Femur (tissue), 1 donor: ENCODE measurements at regions not wholly inside any gene's neighbourhood (a gene's known extent, or its start where the extent isn't known, plus 50 kb on each side); places are given as distances from the start of the nearest gene placed in this dataset.
"Not testable (repeated sequence)": the region's sequence is repeated elsewhere in the genome, so short reads cannot be mapped to it uniquely, and the experiment has no call there.

Experiments
- DNase-seq: peaks from one replicate; pipeline ENCODE4 v3.0.0-alpha.2; 2017

DNA sequence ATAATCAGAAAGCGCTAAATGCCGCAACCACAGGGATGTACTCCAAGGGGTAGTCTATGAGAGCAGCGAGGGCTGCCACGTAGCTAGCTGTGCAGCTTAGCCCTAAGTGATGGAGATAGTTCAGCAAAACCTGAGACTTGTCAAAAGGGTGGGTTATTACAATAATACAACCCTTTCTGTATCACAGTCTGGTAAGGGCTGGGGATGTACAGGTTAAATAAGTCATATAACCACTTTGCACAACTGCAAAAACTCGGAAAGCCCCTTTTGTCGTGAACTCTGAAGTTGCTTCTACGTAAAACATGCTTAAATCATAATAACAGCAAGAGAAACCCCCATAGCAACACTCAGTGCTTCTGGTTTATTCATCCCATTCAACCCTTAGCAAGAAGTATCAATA, 598.8 kb downstream of the SUCLG1 start:
- DNase-seq = no peak

- no peak for DNase-seq
Measured at GRCh38 chr2:83859553-83859952, 599.5 kb downstream of the SUCLG1 start.

- DNase-seq = no peak
Measured at GRCh38 chr2:83851066-83851465, 608.0 kb downstream of the SUCLG1 start.

GRCh38 chr2:83850071-83850725, 608.9 kb downstream of the SUCLG1 start:
- DNase-seq = no peak

- no peak for DNase-seq
Measured at GRCh38 chr2:83844490-83844889, 614.6 kb downstream of the SUCLG1 start.

DNA sequence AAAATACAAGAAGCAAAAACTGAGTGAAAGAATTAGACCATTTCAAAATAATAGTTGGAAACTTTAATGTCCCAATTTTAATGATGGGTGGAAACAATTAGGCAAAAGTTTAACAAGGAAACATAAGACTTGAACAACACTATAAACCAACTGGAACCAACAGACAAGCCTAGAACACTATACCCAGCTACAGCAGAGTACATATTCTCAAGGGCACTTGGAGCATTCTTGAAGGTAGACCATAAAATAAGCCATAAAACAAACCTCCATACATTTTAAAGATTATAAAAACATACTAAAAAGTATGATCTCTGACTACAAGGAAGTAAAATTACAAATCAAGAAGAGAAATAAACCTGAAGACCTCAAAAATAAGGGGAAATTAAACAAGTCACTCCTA, 616.7 kb downstream of the SUCLG1 start:
- DNase-seq = no peak

DNA sequence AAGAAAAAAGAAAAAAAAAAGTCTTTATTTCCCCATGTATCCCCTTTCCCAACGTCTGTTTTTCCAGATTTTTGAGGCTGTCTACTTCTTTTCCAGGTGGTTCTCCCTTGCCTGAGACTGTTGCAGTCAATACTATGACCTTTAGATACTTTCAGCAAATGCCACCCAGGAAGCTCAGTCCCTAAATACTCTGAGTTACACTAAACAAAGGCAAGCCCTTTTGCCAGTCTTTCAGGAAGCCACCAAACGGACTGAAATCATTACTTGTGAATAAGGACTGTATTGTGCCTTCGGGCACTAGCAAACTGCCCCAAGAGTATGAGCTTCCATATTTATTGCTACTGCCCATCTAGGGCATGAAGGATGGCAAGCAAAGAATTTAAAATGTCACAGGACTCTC, 621.3 kb downstream of the SUCLG1 start:
- no peak for DNase-seq

- no peak for DNase-seq
Measured at GRCh38 chr2:83827618-83828017, 631.5 kb downstream of the SUCLG1 start.

DNA sequence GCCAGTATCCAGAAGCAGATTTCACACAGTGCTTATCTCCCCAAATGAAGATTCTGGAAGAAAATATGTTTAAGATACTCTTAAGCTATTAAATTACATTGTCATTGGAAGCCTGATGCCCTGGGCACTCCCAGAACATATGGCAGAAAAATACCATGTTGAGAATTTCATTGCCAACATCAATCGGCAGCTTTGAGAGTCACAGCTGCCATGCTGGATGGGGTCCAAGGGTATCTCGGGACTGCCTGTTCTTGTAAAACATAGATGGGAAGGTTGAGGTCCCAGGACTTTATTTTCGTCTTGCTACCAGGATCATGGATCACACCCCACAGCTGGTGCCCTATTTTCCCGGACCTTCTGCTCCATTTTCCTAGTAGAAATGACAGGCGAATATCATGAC, 632.5 kb downstream of the SUCLG1 start:
- peak; percentile 50 for DNase-seq

- DNase-seq = no peak
Measured at GRCh38 chr2:83823229-83823628, 635.9 kb downstream of the SUCLG1 start.

- no peak for DNase-seq
Measured at GRCh38 chr2:83817511-83817910, 641.6 kb downstream of the SUCLG1 start.

DNA sequence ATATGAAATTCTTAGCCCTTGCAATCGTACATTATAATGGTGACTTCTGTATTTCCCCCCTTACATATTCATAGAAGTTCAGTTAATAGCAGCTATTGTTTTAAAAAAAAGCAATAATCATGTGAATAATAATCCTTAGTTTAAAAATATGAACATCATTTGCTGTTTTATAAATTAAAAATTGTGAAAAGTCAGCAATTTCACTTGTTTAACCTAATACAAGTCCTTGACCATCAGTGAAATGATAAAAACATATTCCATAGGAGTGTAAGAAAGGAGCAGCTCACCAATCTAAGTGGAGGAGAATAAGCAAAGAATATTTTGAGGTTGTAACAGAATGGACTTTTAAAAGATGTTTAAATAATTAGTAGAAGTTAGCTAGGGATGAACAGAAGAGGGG, 650.2 kb downstream of the SUCLG1 start:
- no peak for DNase-seq

DNA sequence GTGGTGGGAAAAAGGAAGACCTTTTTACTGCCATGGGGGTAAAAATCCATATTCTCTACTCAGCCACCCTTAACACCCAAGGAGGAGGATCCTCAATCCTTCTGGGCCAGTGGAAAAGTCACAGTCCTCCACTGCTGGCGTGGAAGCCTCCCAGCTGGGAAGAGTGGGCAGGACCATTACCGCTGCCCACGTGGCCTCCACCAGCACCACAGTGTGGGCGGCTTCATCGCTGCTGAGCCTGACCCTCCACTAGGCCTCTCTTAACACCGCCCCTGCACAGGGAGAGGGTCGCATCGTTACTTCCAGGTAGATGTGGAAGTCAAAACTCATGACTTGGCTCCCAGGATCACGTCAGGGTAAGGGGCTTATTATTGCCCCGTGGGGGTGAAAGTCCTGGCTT, 656.5 kb downstream of the SUCLG1 start:
- no peak for DNase-seq

DNA sequence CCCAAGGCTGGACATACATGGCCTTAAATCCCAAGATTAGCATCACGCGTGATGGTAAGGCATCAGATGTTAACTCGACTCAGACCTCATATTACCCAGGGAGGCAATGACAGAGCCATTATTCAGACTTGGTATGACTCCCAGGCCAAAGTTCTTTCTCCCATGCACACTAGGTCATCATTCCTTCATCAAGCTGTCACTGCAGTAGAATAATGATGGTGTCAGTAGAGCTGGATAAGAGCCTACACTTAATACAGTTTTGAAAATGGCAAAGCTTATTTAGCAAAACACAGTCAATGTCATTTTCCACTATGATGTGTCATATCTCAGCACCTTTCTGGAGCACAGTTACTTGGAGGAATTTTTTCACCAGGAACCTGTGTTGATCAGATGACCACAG, 663.3 kb downstream of the SUCLG1 start:
- no peak for DNase-seq

DNA sequence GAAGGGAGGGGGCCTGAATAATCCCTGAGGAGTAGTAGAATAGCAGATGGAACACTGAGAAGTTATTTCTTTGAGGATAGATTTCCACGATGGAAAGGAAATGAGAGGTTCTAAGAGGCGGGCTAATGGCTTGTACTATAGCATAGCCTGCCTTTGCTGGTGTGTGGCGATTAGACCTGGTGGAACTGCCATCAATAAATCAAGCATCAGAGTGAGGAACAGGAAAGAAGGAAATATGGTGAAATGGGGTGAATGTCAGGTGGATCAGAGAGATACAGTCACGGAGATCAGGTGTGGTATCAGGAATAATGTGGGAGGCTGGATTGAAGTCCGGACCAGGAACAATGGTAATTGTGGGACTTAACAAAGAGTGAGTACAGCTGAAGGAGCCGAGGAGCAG, 668.6 kb downstream of the SUCLG1 start:
- not testable (repeated sequence) for DNase-seq

GRCh38 chr2:83789674-83790073, 669.4 kb downstream of the SUCLG1 start:
- DNase-seq = not testable (repeated sequence)

DNA sequence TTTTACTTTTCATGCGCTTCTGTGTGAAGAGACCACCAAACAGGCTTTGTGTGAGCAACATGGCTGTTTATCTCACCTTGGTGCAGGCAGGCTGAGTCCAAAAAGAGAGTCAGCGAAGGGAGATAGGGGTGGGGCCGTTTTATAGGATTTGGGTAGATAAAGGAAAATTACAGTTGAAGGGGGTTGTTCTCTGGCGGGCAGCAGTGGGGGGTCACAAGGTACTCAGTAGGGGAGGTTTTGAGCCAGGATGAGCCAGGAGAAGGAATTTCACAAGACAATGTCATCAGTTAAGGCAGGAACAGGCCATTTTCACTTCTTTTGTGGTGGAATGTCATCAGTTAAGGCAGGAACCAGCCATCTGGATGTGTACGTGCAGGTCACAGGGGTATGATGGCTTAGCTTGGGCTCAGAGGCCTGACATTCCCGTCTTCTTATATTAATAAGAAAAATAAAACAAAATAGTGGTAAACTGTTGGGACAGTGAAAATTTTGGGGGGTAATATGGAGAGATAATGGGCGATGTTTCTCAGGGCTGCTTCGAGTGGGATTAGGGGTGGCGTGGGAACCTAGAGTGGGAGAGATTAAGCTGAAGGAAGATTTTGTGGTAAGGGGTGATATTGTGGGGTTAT, 670.0 kb downstream of the SUCLG1 start:
- not testable (repeated sequence) for DNase-seq

DNA sequence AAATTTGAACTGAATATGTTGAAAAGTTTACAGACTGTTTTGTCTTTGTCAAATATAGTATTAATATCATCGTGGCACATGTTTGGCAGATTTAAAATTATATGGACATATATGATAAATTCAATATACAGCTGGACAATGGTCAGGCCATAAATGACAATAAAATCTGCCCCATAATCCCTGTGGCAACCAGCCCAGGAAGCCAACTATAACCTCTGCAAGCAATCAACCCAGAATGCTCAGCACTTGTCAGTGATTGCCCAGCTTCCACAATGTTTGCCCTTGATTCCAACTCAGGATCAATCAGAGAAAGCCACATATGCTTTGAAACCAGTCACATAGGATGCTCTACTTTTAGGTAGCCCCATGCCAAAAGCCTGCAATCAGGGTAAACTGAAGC, 671.9 kb downstream of the SUCLG1 start:
- DNase-seq = no peak

DNA sequence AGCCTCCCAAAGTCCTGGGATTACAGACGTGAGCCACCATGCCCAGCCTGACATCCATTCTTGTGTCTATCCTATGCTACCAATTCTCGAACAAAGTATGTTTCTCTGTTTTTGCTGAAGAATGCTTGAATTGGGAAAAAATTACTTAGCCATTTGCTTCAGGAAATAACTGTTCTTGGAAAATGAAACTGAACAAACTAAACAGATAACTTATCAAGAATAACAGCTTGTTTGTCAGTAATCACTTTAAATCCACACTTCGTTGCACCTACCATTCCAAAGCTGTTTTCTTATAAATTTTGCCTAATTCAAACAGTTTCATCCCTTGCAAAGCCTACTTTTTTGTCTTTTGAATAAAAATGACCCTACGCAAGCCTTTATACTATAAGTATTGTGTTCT, 672.9 kb downstream of the SUCLG1 start:
- no peak for DNase-seq

GRCh38 chr2:83784947-83785346, 674.1 kb downstream of the SUCLG1 start:
- no peak for DNase-seq

- DNase-seq = no peak
Measured at GRCh38 chr2:83784315-83784714, 674.8 kb downstream of the SUCLG1 start.

DNA sequence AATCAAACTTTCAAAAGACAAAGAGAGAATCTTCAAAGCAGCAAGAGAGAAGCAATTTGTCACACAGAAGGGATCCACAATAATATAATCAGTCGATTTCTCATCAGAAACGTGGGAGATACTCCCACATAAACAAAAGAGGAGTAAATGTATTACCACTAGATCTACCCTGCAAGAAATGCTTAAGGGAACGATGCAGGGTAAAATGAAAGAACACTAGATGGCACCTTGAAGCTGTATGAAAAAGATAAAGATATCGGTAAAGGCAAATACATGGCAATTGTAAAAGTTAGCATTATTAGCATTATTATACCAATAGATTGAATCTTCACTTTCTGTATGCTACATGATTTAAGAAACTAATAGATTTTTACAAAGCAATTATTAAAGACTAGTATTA, 677.0 kb downstream of the SUCLG1 start:
- no peak for DNase-seq

DNA sequence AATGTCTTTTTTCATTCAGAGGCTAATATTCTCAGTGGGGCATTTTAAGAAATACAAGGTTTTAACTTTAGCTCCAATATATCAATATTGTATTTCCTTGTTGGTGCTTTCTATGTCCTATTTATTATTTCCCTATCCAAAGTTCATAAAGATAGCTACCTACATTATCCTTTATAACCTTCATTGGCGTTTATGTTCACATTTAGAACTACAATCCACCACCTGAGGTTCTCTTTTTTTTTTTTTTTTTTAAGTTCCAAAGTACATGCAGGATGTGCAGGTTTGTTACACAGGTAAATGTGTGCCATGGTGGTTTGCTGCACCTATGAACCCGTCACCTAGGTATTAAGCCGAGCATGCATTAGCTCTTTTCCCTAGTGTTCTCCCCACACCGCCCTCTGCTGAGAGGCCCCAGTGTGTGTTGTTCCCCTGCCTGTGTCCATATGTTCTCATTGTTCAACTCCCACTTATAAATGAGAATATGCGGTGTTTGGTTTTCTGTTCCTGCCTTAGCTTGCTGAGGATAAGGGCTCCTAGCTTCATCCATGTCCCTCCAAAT, 694.6 kb downstream of the SUCLG1 start:
- DNase-seq = no peak

DNA sequence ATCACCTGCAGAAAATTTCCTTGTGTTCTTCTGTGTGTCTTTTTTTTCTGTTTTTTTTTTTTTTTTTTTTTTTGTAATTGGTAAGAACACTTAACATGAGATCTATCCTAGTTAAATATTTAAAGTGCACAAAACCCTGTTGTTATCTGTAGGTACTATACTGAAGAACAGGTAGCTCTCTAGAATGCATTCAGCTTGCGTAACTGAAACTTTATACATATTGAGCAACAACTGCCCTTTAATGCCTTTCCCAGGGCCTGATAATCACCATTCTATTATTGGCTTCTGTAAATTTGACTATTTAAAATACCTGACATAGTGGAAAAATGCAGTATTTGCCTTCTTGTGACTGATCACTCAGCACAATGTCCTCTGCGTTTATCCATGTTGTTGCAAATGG, 701.8 kb downstream of the SUCLG1 start:
- no peak for DNase-seq

- DNase-seq = no peak
Measured at GRCh38 chr2:83756219-83756618, 702.9 kb downstream of the SUCLG1 start.
